CD4-positive, alpha-beta memory T cell (primary cell): ENCODE measurements at regions not wholly inside any gene's neighbourhood (a gene's known extent, or its start where the extent isn't known, plus 50 kb on each side); places are given as distances from the start of the nearest gene placed in this dataset.

Source experiments
- CTCF ChIA-PET: fragments of 350-600 bp; sonication (Branson Sonifier 250); formaldehyde crosslinking; loops from one replicate; lab custom pipeline; 2021; ENCODE audit warnings: inconsistent platforms; ENCODE audit not compliant: partially characterized antibody; lab: Charles Lee
- POLR2A ChIA-PET: fragments of 350-600 bp; sonication (Branson Sonifier 250); formaldehyde crosslinking; loops from one replicate; lab custom pipeline; 2021; ENCODE audit not compliant: partially characterized antibody; lab: Charles Lee
- DNase-seq, 5 donors: peaks; one replicate each; pipeline versions ENCODE4 v3.0.0 to v3.0.0-alpha.2; 2020 to 2022; ENCODE audit warnings: mixed read lengths in 1 of 5
- H3K27ac ChIP-seq: one replicate; pipeline ENCODE4 v1.7.0; 2013; ENCODE audit warnings: low read depth, low read length
- H3K27me3 ChIP-seq: 2 replicates; pipeline ENCODE4 v1.7.0; 2013; ENCODE audit warnings: mild to moderate bottlenecking, low read length, moderate library complexity; ENCODE audit not compliant: insufficient read depth
- H3K36me3 ChIP-seq: 2 replicates; pipeline ENCODE4 v1.7.0; 2013; ENCODE audit warnings: mild to moderate bottlenecking, low read length, moderate library complexity; ENCODE audit not compliant: insufficient read depth
- H3K4me1 ChIP-seq: 2 replicates; pipeline ENCODE4 v1.7.0; 2013; ENCODE audit warnings: mild to moderate bottlenecking, low read length, moderate library complexity; ENCODE audit not compliant: insufficient read depth
- H3K4me3 ChIP-seq, 2 donors: one replicate each; pipeline ENCODE4 v1.7.0; 2013; ENCODE audit warnings: low read length in 2 of 2, mild to moderate bottlenecking in 1 of 2
- H3K9me3 ChIP-seq, 2 donors: one replicate each; pipeline ENCODE4 v1.7.0; 2013; ENCODE audit warnings: low read length in 2 of 2, control low read depth in 1 of 2; ENCODE audit not compliant: control insufficient read depth in 1 of 2
- H3K27ac Mint-ChIP-seq, 7 donors: one replicate each; pipeline ENCODE4 v1.8.0; 2020 to 2021; ENCODE audit warnings: mixed read lengths in 7 of 7, mild to moderate bottlenecking in 6 of 7, inconsistent platforms in 3 of 7, moderate library complexity in 3 of 7
- H3K27me3 Mint-ChIP-seq, 2 donors: one replicate each; pipeline ENCODE4 v1.8.0; 2020 to 2021; ENCODE audit warnings: mixed read lengths in 2 of 2
- H3K36me3 Mint-ChIP-seq, 2 donors: one replicate each; pipeline ENCODE4 v1.8.0; 2020 to 2021; ENCODE audit warnings: mixed read lengths in 2 of 2, inconsistent platforms in 1 of 2, mild to moderate bottlenecking in 1 of 2
- H3K4me1 Mint-ChIP-seq, 4 donors: one replicate each; pipeline ENCODE4 v1.8.0; 2020 to 2021; ENCODE audit warnings: mixed read lengths in 4 of 4, mild to moderate bottlenecking in 1 of 4
- H3K4me3 Mint-ChIP-seq, 8 donors: one replicate each; pipeline ENCODE4 v1.8.0; 2020 to 2021; ENCODE audit warnings: mixed read lengths in 8 of 8, mild to moderate bottlenecking in 7 of 8, moderate library complexity in 6 of 8, inconsistent platforms in 3 of 8
- H3K9me3 Mint-ChIP-seq, 8 donors: one replicate each; pipeline ENCODE4 v1.8.0; 2020 to 2021; ENCODE audit warnings: mixed read lengths in 8 of 8, mild to moderate bottlenecking in 5 of 8, inconsistent platforms in 3 of 8, moderate library complexity in 1 of 8
- intact Hi-C: fragments of 100-400 bp; cut with micrococcal nuclease; formaldehyde crosslinking; loops from one replicate; pipeline ENCODE4 v1.15.1; 2023

DNA sequence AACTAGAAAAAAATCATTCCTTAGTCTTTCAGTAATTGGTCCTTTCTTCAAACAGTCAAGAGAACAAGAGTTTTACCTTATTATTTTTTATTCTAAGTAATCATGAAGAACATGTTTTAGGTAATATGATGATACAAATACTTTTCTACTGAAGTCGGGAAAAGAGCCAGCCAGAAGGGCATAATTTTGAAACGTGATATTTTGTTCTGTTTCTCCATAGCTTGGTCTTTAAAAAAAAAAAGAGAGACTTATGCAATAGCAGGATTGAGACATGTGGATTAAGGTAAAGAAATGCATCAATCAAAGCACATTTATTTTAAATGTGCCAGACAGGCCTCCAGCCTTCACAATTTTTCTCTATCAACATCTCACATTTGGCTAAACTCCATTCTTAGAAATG lies 1016.8 kb downstream of the CNTNAP5 start:
- H3K4me1 Mint-ChIP-seq = no peaks in the 10 kb centered on the region
- Histone ChIP-seq H3K27me3 (no peaks in the 10 kb centered on the region), H3K9me3 (no peaks in the 10 kb centered on the region), H3K27ac (no peak overlapping the region), H3K4me1 (no peaks in the 10 kb centered on the region), H3K36me3 (no peaks in the 10 kb centered on the region), H3K4me3 (no peak overlapping the region)
- CTCF ChIA-PET = no interaction called here
- no peak overlapping the region for H3K4me3 Mint-ChIP-seq
- no peak overlapping the region for H3K27ac Mint-ChIP-seq
- DNase-seq = no peak
- POLR2A ChIA-PET = no interaction called here
- intact Hi-C loops = no loop called here
- no peaks in the 10 kb centered on the region for H3K27me3 Mint-ChIP-seq
- no peaks in the 10 kb centered on the region for H3K36me3 Mint-ChIP-seq
- peaks cover 2 to 25% (median 13%) of the 10 kb centered on the region in 8 donors for H3K9me3 Mint-ChIP-seq

DNA sequence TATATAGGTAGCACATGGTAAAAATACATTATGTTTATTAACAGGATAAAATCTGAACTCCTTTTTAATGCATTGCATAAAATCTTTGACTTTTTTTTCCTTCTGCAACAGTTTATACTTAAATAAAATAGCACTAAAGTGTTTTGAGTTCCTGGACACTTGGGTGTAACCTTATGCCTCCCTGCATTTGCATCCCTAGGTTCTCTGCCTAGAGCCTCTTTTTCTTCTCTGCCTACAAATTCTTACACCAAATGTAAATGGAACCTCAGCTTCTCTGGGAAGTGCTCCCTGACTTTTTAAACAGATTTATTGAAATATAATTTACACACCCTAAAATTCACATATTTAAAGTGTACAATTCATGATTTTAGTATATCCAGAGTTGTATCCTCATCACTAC lies 1017.6 kb downstream of the CNTNAP5 start:
- ChIA-PET POLR2A (no interaction called here), CTCF (no interaction called here)
- Mint-ChIP-seq H3K27me3 (no peaks in the 10 kb centered on the region), H3K9me3 (peaks cover 2 to 25% (median 13%) of the 10 kb centered on the region in 8 donors), H3K36me3 (no peaks in the 10 kb centered on the region), H3K27ac (no peak overlapping the region), H3K4me3 (no peak overlapping the region), H3K4me1 (no peaks in the 10 kb centered on the region)
- no peak overlapping the region for H3K27ac ChIP-seq
- no peaks in the 10 kb centered on the region for H3K36me3 ChIP-seq
- intact Hi-C loops = no loop called here
- no peaks in the 10 kb centered on the region for H3K4me1 ChIP-seq
- H3K27me3 ChIP-seq = no peaks in the 10 kb centered on the region
- no peaks in the 10 kb centered on the region for H3K9me3 ChIP-seq
- H3K4me3 ChIP-seq = no peak overlapping the region
- DNase-seq = no peak

DNA sequence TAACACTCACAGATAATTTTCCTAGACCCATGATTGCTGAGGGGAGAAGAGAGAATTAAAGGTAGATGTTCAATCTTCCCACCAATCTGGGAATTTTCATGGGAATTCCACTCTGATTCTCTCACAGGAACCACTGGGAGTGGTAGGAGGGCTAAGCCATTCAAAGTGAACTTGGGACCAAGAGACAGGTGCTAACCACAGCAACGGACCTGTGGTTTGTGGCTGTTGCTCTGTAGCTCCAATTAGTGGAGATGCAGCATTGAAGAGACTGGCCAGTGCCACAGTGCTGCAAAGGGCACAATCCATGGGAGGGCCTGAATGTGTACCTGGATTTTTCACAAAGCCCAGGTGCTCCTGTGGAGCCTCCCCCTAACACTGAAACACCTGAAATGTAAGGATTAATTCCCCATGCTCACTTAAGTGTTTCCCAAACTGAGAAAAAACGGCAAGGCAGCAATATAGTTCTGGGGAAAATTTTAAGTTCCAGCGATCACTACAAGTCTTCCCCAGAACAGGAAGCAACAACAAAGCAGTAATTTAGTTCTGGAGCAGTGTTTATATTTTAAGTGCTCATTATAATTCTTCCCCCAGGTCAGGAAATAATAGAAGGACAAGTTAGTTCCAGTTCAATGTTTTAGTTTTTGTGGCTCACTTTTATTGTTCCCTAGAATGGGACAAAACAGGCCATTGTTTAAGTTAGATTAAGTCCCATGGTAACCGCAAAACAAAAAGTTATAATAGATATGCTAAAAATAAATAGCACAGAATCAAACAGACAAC lies 1045.8 kb downstream of the CNTNAP5 start:
- H3K9me3 ChIP-seq = peaks cover 0 to 4% of the 10 kb centered on the region in 2 donors
- no peak for DNase-seq
- Mint-ChIP-seq H3K36me3 (no peaks in the 10 kb centered on the region), H3K27ac (no peak overlapping the region), H3K4me3 (no peak overlapping the region), H3K27me3 (no peaks in the 10 kb centered on the region), H3K4me1 (no peaks in the 10 kb centered on the region), H3K9me3 (peaks cover 0 to 18% (median 4%) of the 10 kb centered on the region in 8 donors)
- intact Hi-C loops = no loop called here
- H3K27ac ChIP-seq = no peak overlapping the region
- no peaks in the 10 kb centered on the region for H3K4me1 ChIP-seq
- POLR2A ChIA-PET = no interaction called here
- no peaks in the 10 kb centered on the region for H3K36me3 ChIP-seq
- H3K4me3 ChIP-seq = no peak overlapping the region
- CTCF ChIA-PET = no interaction called here
- no peaks in the 10 kb centered on the region for H3K27me3 ChIP-seq

DNA sequence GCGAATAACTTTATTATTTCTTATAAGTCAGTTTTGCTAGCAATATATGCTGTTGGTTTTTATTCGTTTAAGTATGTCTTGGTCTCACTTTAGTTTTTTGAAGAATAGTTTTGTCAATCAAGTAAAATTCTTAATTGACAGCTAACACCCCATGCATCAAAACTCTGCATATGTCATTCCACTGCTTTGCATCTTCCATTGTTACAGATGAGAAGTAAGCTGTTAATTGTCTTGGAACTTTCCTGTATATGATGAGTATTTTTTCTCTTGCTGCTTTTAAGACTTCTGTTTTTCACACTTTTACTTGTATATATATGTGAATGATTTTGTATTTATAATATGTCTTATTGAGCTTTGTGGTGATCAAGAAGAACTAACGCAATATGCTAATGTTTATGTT lies 1048.4 kb downstream of the CNTNAP5 start:
- Histone ChIP-seq H3K4me3 (no peak overlapping the region), H3K27me3 (no peaks in the 10 kb centered on the region), H3K9me3 (peaks cover 0 to 4% of the 10 kb centered on the region in 2 donors), H3K4me1 (no peaks in the 10 kb centered on the region), H3K27ac (no peak overlapping the region), H3K36me3 (no peaks in the 10 kb centered on the region)
- no peaks in the 10 kb centered on the region for H3K4me1 Mint-ChIP-seq
- no peaks in the 10 kb centered on the region for H3K27me3 Mint-ChIP-seq
- H3K4me3 Mint-ChIP-seq = no peak overlapping the region
- no peaks in the 10 kb centered on the region for H3K36me3 Mint-ChIP-seq
- H3K9me3 Mint-ChIP-seq = peaks cover 0 to 31% (median 9%) of the 10 kb centered on the region in 8 donors
- ChIA-PET POLR2A (no interaction called here), CTCF (no interaction called here)
- H3K27ac Mint-ChIP-seq = no peak overlapping the region
- no peak for DNase-seq
- intact Hi-C loops = no loop called here

DNA sequence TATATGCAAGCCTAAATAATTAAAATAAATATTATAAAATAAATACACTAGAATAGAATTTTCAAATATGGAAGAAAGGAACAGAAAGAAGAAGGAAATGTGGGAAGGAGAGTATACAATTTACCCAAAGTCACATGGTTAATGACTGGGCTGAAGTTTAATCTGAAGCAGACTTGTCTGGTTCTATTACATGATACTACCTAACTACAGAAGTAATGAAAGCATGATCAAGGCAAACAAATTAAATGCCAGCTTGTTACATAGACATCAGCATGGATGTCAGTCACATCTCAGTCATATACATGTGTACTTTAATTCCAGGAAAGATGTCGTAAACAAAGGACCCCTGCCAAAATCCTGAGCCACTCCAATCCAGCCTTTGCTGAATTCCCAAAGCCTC lies 1060.8 kb downstream of the CNTNAP5 start:
- Histone ChIP-seq H3K9me3 (no peaks in the 10 kb centered on the region), H3K4me1 (no peaks in the 10 kb centered on the region), H3K27me3 (no peaks in the 10 kb centered on the region), H3K4me3 (no peak overlapping the region), H3K36me3 (no peaks in the 10 kb centered on the region), H3K27ac (no peak overlapping the region)
- H3K9me3 Mint-ChIP-seq = peaks cover 8 to 13% (median 11%) of the 10 kb centered on the region in 8 donors
- no peaks in the 10 kb centered on the region for H3K4me1 Mint-ChIP-seq
- intact Hi-C loops = no loop called here
- H3K36me3 Mint-ChIP-seq = no peaks in the 10 kb centered on the region
- CTCF ChIA-PET = no interaction called here
- DNase-seq = no peak
- no peak overlapping the region for H3K4me3 Mint-ChIP-seq
- POLR2A ChIA-PET = no interaction called here
- H3K27ac Mint-ChIP-seq = no peak overlapping the region
- H3K27me3 Mint-ChIP-seq = no peaks in the 10 kb centered on the region

DNA sequence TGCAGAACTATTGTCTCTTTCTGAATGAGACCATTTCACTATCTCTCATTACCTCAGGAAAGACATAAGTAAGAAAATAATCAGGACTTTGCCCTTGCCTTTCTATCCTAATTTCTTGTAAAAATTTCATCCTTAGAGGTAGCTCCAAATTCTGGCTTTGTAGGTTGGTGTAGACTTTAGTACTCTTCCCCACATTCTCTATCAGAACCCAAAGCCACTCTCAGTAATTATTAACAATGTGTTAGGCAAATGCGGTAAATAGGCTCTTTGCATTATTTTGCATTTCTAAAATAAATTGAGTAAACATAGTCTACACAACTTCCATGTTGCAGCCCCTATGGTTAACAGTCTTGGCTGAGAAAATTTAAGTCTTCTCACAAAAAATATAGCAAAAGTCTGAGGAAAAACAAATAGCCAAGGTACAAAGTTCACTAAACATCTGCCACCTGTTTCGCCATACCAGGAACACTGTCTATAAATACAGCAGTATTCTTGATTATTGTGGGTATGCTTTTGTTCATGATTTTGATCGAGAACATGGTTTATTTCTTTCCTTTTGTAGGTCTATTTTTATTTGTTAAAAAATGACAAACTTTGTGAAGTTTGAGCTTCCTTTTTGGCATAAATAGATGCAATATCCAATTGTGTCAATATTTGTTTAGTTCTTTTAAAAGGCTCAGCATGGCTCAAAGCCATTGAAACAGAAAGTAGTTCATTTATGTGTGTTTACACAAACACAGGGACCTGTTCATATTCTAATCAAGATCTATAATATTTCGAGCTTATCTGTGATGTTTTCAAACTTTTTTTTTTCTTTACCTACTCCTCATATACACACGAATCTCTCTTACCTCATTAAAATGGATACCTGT lies 1061.5 kb downstream of the CNTNAP5 start:
- no peak overlapping the region for H3K27ac ChIP-seq
- Mint-ChIP-seq H3K9me3 (peaks cover 9 to 14% (median 11%) of the 10 kb centered on the region in 8 donors), H3K36me3 (no peaks in the 10 kb centered on the region), H3K27ac (no peak overlapping the region), H3K4me1 (no peaks in the 10 kb centered on the region), H3K27me3 (no peaks in the 10 kb centered on the region), H3K4me3 (no peak overlapping the region)
- no peaks in the 10 kb centered on the region for H3K27me3 ChIP-seq
- H3K9me3 ChIP-seq = peaks cover 0 to 5% of the 10 kb centered on the region in 2 donors
- no peak for DNase-seq
- no peaks in the 10 kb centered on the region for H3K36me3 ChIP-seq
- CTCF ChIA-PET = no interaction called here
- H3K4me3 ChIP-seq = no peak overlapping the region
- intact Hi-C loops = no loop called here
- H3K4me1 ChIP-seq = no peaks in the 10 kb centered on the region
- POLR2A ChIA-PET = no interaction called here

DNA sequence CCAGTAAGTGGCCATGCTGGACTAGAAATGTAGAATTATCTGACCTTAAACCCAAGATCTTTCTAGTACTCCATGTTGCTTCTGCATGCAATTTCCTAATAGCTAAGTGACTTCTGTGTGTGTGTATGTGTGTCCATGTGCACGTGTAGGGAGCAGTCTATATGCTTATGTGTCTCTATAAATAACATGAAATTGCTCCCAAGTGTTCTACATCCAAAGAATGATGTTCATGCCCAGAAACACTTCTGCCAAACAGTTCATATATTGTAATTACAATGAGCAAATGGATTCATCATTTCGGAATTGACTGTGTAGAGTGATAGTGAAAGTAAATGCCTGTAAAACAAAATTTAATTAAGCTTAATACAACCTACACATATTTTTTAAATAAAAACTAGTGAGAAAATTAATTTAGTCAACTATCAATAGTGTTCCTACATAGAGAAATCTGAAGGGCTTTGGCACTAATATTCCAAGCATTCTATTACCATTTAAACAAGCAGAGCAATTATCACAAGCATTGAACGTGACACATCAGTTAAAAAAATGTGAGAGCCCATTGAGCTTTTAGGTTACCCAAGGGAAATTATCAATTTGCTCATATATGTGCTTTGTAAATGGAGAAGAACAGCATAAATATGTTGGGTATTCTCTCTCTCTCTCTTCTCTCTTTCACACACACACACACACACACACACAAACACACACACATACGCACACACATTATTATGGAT lies 1067.4 kb downstream of the CNTNAP5 start:
- no peak for DNase-seq
- Mint-ChIP-seq H3K4me1 (no peaks in the 10 kb centered on the region), H3K4me3 (no peak overlapping the region), H3K9me3 (peaks cover 4 to 19% (median 9%) of the 10 kb centered on the region in 8 donors), H3K27ac (no peak overlapping the region), H3K36me3 (no peaks in the 10 kb centered on the region), H3K27me3 (no peaks in the 10 kb centered on the region)
- H3K4me1 ChIP-seq = no peaks in the 10 kb centered on the region
- no peaks in the 10 kb centered on the region for H3K27me3 ChIP-seq
- ChIA-PET CTCF (no interaction called here), POLR2A (no interaction called here)
- H3K27ac ChIP-seq = no peak overlapping the region
- H3K4me3 ChIP-seq = no peak overlapping the region
- H3K9me3 ChIP-seq = peaks cover 0 to 5% of the 10 kb centered on the region in 2 donors
- H3K36me3 ChIP-seq = no peaks in the 10 kb centered on the region
- intact Hi-C loops = no loop called here
